ENCODE measurements at regions not wholly inside any gene's neighbourhood (a gene's known extent, or its start where the extent isn't known, plus 50 kb on each side); places are given as distances from the start of the nearest gene placed in this dataset.

DNA sequence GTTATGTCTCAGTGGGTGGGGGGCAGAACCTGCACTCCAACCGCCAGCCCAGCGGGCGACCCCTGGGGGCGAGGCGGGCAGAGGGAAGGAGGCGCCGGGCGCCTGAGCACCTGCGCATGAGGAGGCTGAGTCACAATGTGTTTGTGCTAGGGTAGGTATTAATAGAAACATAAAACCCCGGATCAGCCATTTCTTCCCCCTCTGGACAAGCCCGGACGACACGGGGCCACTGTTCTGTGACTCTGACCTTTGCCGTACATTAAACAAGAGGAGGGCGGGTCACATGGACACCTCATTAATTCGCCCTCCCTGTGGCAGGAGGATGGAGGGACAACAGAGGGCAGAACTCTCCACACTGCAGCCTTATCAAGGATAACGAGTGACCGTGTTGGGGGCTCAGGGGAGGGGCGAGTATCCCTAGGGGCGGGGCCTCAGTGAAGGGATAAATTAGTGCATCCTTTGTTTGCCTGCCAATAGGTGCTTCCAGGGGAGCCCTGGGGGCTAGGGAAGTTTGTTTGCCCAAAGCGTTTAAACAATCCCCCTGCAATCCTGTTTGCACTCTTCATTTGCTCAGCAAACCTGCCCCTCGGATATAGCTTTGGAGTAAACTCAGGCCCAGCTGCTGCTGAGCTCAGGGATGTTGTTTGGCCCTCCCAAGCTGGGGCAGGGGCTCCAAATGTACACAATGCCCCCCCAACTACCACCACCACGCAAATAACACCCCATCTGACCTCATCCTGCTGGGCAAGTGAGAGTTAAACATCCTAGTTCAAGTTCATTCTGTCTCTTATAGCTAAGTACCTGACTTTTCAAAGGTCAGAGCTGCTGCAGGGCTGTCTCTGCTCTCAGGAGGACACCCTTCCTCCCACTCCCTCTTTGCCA lies 171.2 kb upstream of the GLI2 start:
- Histone ChIP-seq H3K9me2 (ENCODE audit: insufficient read depth) (no peaks in the 10 kb centered on the region), H3K36me3 (ENCODE audit: insufficient read depth) (no peaks in the 10 kb centered on the region), H3K27me3 (ENCODE audit: insufficient read depth) (no peaks in the 10 kb centered on the region), H3K4me3 (no peak overlapping the region), H3F3A (replicated peaks; ENCODE audit: low read depth) (no peaks in the 10 kb centered on the region), H3K27ac (ENCODE audit: low read depth) (no peak overlapping the region), H2AFZ (peak overlapping the region; percentile 96), H3K4me1 (ENCODE audit: insufficient read depth) (peaks cover 4% of the 10 kb centered on the region; the same call in 1 of the 2 replicates), H4K20me1 (replicated peaks; ENCODE audit: insufficient read depth) (no peaks in the 10 kb centered on the region), H3K79me2 (replicated peaks; ENCODE audit: insufficient read depth) (no peaks in the 10 kb centered on the region), H3K4me2 (no peak overlapping the region)
- Mint-ChIP-seq H3K9me3 (no peaks in the 10 kb centered on the region), H3K4me3 (no peak overlapping the region), H3K36me3 (ENCODE audit: low read depth) (no peaks in the 10 kb centered on the region), H3K27ac (no peak overlapping the region), H3K4me1 (peaks cover 9% of the 10 kb centered on the region; the same call in 2 of the 3 replicates), H3K27me3 (ENCODE audit: insufficient read depth, low read depth, poor library complexity) (peaks cover 21% of the 10 kb centered on the region)
- no peak for TF ChIP-seq ZNF331 (CRISPR knock-in tag; IDR thresholded peaks at IDR 0.05; ENCODE audit: low read depth)
- TF ChIP-seq, protein P1, sequence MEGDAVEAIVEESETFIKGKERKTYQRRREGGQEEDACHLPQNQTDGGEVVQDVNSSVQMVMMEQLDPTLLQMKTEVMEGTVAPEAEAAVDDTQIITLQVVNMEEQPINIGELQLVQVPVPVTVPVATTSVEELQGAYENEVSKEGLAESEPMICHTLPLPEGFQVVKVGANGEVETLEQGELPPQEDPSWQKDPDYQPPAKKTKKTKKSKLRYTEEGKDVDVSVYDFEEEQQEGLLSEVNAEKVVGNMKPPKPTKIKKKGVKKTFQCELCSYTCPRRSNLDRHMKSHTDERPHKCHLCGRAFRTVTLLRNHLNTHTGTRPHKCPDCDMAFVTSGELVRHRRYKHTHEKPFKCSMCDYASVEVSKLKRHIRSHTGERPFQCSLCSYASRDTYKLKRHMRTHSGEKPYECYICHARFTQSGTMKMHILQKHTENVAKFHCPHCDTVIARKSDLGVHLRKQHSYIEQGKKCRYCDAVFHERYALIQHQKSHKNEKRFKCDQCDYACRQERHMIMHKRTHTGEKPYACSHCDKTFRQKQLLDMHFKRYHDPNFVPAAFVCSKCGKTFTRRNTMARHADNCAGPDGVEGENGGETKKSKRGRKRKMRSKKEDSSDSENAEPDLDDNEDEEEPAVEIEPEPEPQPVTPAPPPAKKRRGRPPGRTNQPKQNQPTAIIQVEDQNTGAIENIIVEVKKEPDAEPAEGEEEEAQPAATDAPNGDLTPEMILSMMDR (conservative IDR thresholded peaks at IDR 0.05; ENCODE audit: low read depth in 2 of 2) = peak in 1 of 2 experiments; percentile 38; a peak in 2 of 4 replicates
- TF ChIP-seq STAT1 (IDR thresholded peaks at IDR 0.05; ENCODE audit: unreplicated experiment) = no peak
- ATAC-seq = peak; percentile 74
- DNase-seq (ENCODE audit: low spot score) = peak; percentile 59

DNA sequence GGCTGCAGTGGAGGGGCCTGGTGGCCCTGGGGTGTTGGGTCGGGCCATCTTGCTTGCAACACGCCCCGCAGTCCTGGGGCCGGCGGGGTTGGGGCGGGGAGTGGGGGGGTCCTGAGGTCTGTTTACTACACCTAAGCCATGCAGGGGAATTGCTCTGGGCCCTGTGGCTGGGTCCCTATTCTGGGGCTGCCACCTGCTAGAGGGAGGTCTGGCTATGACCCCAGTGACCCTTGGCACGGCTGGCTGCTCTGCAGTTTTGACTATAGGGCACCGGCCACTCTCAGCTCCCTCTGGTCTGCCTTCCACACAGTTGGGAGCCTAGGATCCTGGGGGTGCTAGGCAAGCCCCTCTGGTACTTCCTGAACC lies 170.6 kb upstream of the GLI2 start:
- Mint-ChIP-seq H3K9me3 (no peaks in the 10 kb centered on the region), H3K27ac (no peak overlapping the region), H3K4me1 (peaks cover 9% of the 10 kb centered on the region; the same call in 2 of the 3 replicates), H3K4me3 (no peak overlapping the region), H3K36me3 (ENCODE audit: low read depth) (no peaks in the 10 kb centered on the region), H3K27me3 (ENCODE audit: insufficient read depth, low read depth, poor library complexity) (peaks cover 21% of the 10 kb centered on the region)
- Histone ChIP-seq H3K79me2 (replicated peaks; ENCODE audit: insufficient read depth) (no peaks in the 10 kb centered on the region), H3K27me3 (ENCODE audit: insufficient read depth) (no peaks in the 10 kb centered on the region), H3K36me3 (ENCODE audit: insufficient read depth) (no peaks in the 10 kb centered on the region), H3K4me1 (ENCODE audit: insufficient read depth) (peaks cover 4% of the 10 kb centered on the region; the same call in 1 of the 2 replicates), H3K4me2 (no peak overlapping the region), H3K27ac (ENCODE audit: low read depth) (no peak overlapping the region), H3F3A (replicated peaks; ENCODE audit: low read depth) (no peaks in the 10 kb centered on the region), H3K4me3 (no peak overlapping the region), H3K9me2 (ENCODE audit: insufficient read depth) (no peaks in the 10 kb centered on the region), H4K20me1 (replicated peaks; ENCODE audit: insufficient read depth) (no peaks in the 10 kb centered on the region), H2AFZ (no peak overlapping the region)
- DNase-seq (ENCODE audit: low spot score) (no peak), ATAC-seq (no peak)
- TF ChIP-seq STAT1 (IDR thresholded peaks at IDR 0.05; ENCODE audit: unreplicated experiment) (no peak), CREB1 (CRISPR knock-in tag; IDR thresholded peaks at IDR 0.05; ENCODE audit: low read depth) (no peak), NANOG (IDR thresholded peaks at IDR 0.05; ENCODE audit: borderline replicate concordance) (no peak), ZNF114 (CRISPR knock-in tag; IDR thresholded peaks at IDR 0.05) (no peak)
- TF ChIP-seq, protein P2, sequence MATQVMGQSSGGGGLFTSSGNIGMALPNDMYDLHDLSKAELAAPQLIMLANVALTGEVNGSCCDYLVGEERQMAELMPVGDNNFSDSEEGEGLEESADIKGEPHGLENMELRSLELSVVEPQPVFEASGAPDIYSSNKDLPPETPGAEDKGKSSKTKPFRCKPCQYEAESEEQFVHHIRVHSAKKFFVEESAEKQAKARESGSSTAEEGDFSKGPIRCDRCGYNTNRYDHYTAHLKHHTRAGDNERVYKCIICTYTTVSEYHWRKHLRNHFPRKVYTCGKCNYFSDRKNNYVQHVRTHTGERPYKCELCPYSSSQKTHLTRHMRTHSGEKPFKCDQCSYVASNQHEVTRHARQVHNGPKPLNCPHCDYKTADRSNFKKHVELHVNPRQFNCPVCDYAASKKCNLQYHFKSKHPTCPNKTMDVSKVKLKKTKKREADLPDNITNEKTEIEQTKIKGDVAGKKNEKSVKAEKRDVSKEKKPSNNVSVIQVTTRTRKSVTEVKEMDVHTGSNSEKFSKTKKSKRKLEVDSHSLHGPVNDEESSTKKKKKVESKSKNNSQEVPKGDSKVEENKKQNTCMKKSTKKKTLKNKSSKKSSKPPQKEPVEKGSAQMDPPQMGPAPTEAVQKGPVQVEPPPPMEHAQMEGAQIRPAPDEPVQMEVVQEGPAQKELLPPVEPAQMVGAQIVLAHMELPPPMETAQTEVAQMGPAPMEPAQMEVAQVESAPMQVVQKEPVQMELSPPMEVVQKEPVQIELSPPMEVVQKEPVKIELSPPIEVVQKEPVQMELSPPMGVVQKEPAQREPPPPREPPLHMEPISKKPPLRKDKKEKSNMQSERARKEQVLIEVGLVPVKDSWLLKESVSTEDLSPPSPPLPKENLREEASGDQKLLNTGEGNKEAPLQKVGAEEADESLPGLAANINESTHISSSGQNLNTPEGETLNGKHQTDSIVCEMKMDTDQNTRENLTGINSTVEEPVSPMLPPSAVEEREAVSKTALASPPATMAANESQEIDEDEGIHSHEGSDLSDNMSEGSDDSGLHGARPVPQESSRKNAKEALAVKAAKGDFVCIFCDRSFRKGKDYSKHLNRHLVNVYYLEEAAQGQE (IDR thresholded peaks at IDR 0.05; ENCODE audit: unreplicated experiment) = no peak
